Body of pancreas (tissue), 4 donors: ENCODE measurements at regions not wholly inside any gene's neighbourhood (a gene's known extent, or its start where the extent isn't known, plus 50 kb on each side); places are given as distances from the start of the nearest gene placed in this dataset.

Source experiments
- ATAC-seq: fragments of 150-250 bp; one replicate; pipeline ENCODE4 v1.9.1; 2016
- DNase-seq, 4 donors: peaks; one replicate each; pipeline ENCODE4 v3.0.0-alpha.2; 2019
- H3K27ac ChIP-seq, 4 donors: fragments of 200-600 bp; sonication (generic); 1 replicate in 3 of 4; 2 replicates in 1 of 4; pipeline versions ENCODE4 v1.5.1 to v1.6.1; 2016 to 2019; ENCODE audit warnings: mild to moderate bottlenecking in 1 of 4, mixed read lengths in 1 of 4, moderate library complexity in 1 of 4
- H3K27me3 ChIP-seq, 2 donors: fragments of 200-600 bp; sonication (generic); one replicate each; pipeline ENCODE4 v1.6.0; 2016; ENCODE audit warnings: mild to moderate bottlenecking in 1 of 2
- H3K36me3 ChIP-seq, 2 donors: fragments of 200-600 bp; sonication (generic); replicated peaks in 1 of 2; 2 replicates each; pipeline ENCODE4 v1.5.1; 2016; ENCODE audit warnings: low read depth in 2 of 2; ENCODE audit not compliant: insufficient read depth in 1 of 2
- H3K4me1 ChIP-seq: fragments of 200-600 bp; sonication (generic); one replicate; pipeline ENCODE4 v1.6.0; 2016
- H3K4me3 ChIP-seq, 2 donors: fragments of 200-600 bp; sonication (generic); 1 replicate in 1 of 2; 2 replicates in 1 of 2; pipeline ENCODE4 v1.5.1; 2016 to 2019
- H3K9me3 ChIP-seq, 3 donors: fragments of 200-600 bp; sonication (generic); 1 replicate in 2 of 3; 2 replicates in 1 of 3; pipeline ENCODE4 v1.5.1; 2016
- CTCF ChIP-seq, 7 experiments: fragments of 450-650 bp in 4 of 7; fragments of 200-600 bp in 3 of 7; sonication (generic) in 3 of 7; IDR thresholded peaks; one replicate each; pipeline ENCODE4 v1.5.1; 2016 to 2019; ENCODE audit warnings: antibody characterized with exemption in 7 of 7
- POLR2A ChIP-seq, 3 donors: fragments of 450-650 bp; IDR thresholded peaks; one replicate each; pipeline ENCODE4 v1.6.1; 2016; ENCODE audit warnings: antibody characterized with exemption in 3 of 3, mild to moderate bottlenecking in 2 of 3
- WGBS, 2 donors: methylation state at CpG; one replicate each; pipeline ENCODE4 v1.1.5; 2017; 5-methylcytosine and 5-hydroxymethylcytosine counted together
- intact Hi-C: fragments of 100-400 bp; cut with DNase I; formaldehyde crosslinking; loops from one replicate; pipeline ENCODE4 v1.15.1; 2023

DNA sequence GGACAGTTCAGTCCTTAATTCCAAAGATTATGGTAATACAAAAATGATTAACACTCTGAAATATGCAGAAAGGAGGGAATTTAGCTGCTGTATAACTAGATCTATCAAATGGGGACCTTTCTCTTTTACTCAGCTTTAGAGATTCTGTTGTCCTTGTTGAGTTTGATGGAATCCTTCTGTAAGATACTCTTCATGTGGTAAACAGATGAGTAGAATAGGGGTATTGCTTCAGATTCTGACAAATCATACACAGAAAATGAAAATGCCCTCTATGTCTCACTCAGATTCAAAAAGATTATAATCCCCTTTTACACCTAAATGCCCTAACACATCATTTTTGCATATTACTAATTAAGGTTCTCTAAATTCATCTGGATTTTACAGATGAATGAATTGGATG is 50.7 kb downstream of the ARHGAP35 start:
- H3K27me3 ChIP-seq, result no peaks in the 10 kb centered on the region
- ATAC-seq, result no peak
- no peak overlapping the region for H3K4me3 ChIP-seq
- no peaks in the 10 kb centered on the region for H3K9me3 ChIP-seq
- TF ChIP-seq CTCF (IDR thresholded peaks at IDR 0.05) (no peak), POLR2A (IDR thresholded peaks at IDR 0.05) (no peak)
- peaks cover 10% of the 10 kb centered on the region for H3K4me1 ChIP-seq
- H3K27ac ChIP-seq, result no peak overlapping the region
- H3K36me3 ChIP-seq, result no peaks in the 10 kb centered on the region
- no peak for DNase-seq
- intact Hi-C loops, result no loop called here

DNA sequence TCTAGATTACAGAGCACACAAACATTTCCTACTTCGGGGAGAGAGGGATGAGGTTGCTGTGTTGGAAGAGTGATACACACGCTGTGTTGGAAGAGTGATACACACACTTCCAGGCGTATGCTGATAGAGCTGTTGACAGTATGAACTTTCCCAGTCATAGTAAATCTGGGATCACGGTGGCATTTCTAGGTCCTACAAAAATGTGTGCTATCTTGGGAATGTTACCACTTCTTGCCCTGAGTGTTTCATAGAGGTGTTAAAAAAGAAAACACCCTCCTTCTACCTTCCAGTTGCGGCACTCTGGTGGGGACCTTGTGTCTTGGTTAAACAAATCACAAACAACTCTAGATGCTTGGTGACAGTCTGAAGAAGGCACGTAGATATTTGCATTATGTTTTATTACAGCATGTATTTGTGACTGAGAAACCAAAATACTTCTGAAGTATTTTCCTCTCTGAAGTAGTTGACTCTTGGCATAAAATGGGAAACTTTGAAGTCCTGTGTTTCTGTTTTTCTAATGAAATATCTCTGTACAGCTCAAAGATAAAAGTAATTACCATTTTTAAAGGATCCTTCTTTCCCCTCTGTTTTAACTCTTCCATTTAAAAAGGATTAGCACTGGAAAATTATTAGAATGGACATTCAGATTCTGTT is 52.5 kb downstream of the ARHGAP35 start:
- no peak for ATAC-seq
- intact Hi-C loops, result no loop called here
- no peaks in the 10 kb centered on the region for H3K36me3 ChIP-seq
- no peak overlapping the region for H3K27ac ChIP-seq
- no peaks in the 10 kb centered on the region for H3K27me3 ChIP-seq
- 59 to 63% methylated on average over 6 of the region's 6 CpGs for WGBS, 2 donors
- H3K9me3 ChIP-seq, result no peaks in the 10 kb centered on the region
- no peak for DNase-seq
- H3K4me3 ChIP-seq, result no peak overlapping the region
- no peak for TF ChIP-seq CTCF (IDR thresholded peaks at IDR 0.05)
- no peak for TF ChIP-seq POLR2A (IDR thresholded peaks at IDR 0.05)
- peaks cover 10% of the 10 kb centered on the region for H3K4me1 ChIP-seq

DNA sequence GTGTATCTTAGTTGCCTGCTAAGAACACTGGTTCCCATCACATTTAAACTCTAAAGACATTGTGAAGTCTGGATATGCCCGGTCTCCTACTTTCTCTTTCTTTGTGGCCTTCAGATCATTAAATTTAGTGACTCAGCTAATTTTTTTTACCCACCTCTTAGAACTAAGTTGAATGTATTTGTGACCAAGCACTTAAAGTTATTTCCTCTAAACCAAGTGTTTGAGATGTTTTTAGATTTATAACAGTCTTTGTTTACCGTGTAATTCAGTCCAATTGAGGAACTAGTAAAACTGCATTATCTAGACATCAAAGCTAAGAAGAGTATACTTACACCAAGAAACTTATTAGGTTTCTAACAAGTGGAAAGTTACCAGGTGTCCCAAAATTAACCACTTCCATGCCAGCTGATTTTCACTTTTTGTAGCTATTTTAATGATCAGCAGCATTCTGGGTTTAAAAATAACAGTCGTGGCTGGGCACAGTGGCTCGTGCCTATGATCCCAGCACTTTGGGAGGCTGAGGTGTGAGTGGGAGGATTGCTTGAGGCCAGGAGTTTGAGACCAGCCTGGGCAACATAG is 53.1 kb downstream of the ARHGAP35 start:
- 53 to 66% methylated on average over 4 of the region's 4 CpGs for WGBS, 2 donors
- Histone ChIP-seq H3K9me3 (no peaks in the 10 kb centered on the region), H3K4me1 (peaks cover 10% of the 10 kb centered on the region), H3K27ac (no peak overlapping the region), H3K4me3 (no peak overlapping the region), H3K27me3 (no peaks in the 10 kb centered on the region), H3K36me3 (peaks cover 0 to 3% of the 10 kb centered on the region in 2 donors)
- no peak for ATAC-seq
- no peak for DNase-seq
- TF ChIP-seq CTCF (IDR thresholded peaks at IDR 0.05), result no peak
- no peak for TF ChIP-seq POLR2A (IDR thresholded peaks at IDR 0.05)
- intact Hi-C loops, result no loop called here

- ATAC-seq, result no peak
- 78 to 85% methylated on average over 2 of the region's 2 CpGs for WGBS, 2 donors
- DNase-seq, result no peak
- no peak for TF ChIP-seq CTCF (IDR thresholded peaks at IDR 0.05)
- TF ChIP-seq POLR2A (IDR thresholded peaks at IDR 0.05), result no peak
- intact Hi-C loops, result no loop called here
- H3K4me3 ChIP-seq, result no peak overlapping the region
- no peaks in the 10 kb centered on the region for H3K9me3 ChIP-seq
- H3K36me3 ChIP-seq, result peaks cover 0 to 6% of the 10 kb centered on the region in 2 donors
- H3K27me3 ChIP-seq, result no peaks in the 10 kb centered on the region
- H3K27ac ChIP-seq, result no peak overlapping the region
- H3K4me1 ChIP-seq, result peaks cover 10% of the 10 kb centered on the region
These were observed 54.6 kb downstream of the ARHGAP35 start for GRCh38 chr19:46915386-46915785.

- H3K4me3 ChIP-seq, result no peak overlapping the region
- TF ChIP-seq POLR2A (IDR thresholded peaks at IDR 0.05) (no peak), CTCF (IDR thresholded peaks at IDR 0.05) (no peak)
- peaks cover 0 to 8% of the 10 kb centered on the region in 2 donors for H3K36me3 ChIP-seq
- no peak for DNase-seq
- WGBS, 2 donors, result 95 to 97% methylated on average over 5 of the region's 5 CpGs
- H3K27ac ChIP-seq, result no peak overlapping the region
- no peaks in the 10 kb centered on the region for H3K27me3 ChIP-seq
- intact Hi-C loops, result no loop called here
- H3K4me1 ChIP-seq, result peaks cover 10% of the 10 kb centered on the region
- ATAC-seq, result no peak
- no peaks in the 10 kb centered on the region for H3K9me3 ChIP-seq
These were observed 56.2 kb downstream of the ARHGAP35 start for GRCh38 chr19:46917002-46917401.
